ENCODE measurements at regions not wholly inside any gene's neighbourhood (a gene's known extent, or its start where the extent isn't known, plus 50 kb on each side); places are given as distances from the start of the nearest gene placed in this dataset.

- no peaks in the 10 kb centered on the region for H3K4me1 ChIP-seq (ENCODE audit: insufficient read depth, low read length, poor library complexity, severe bottlenecking)
- no peak for TF ChIP-seq EZH2phosphoT487 (IDR thresholded peaks at IDR 0.05; ENCODE audit: borderline replicate concordance)
- TF ChIP-seq CTCF (conservative IDR thresholded peaks at IDR 0.05; ENCODE audit: low read length): no peak
- no peak overlapping the region for H3K4me3 ChIP-seq (ENCODE audit: low read length, poor library complexity, severe bottlenecking)
- no peaks in the 10 kb centered on the region for H4K20me1 ChIP-seq (ENCODE audit: insufficient read depth, low read length, poor library complexity, severe bottlenecking)
- no peaks in the 10 kb centered on the region for H3K9me2 ChIP-seq (replicated peaks; ENCODE audit: low read depth, low read length)
- no peak overlapping the region for H2AFZ ChIP-seq (ENCODE audit: low read length)
- no peak overlapping the region for H3K9ac ChIP-seq (ENCODE audit: low read depth, low read length, poor library complexity, severe bottlenecking)
- H3K36me3 ChIP-seq (ENCODE audit: insufficient read depth, low read length): no peaks in the 10 kb centered on the region
- H3K79me2 ChIP-seq (ENCODE audit: insufficient read depth, low read length): no peaks in the 10 kb centered on the region
- H3K9me3 ChIP-seq (ENCODE audit: insufficient read depth, low read depth, low read length): no peaks in the 10 kb centered on the region
- no peaks in the 10 kb centered on the region for H3F3A ChIP-seq (ENCODE audit: low read depth)
- H3K27me3 ChIP-seq (ENCODE audit: insufficient read depth, low read length, poor library complexity, severe bottlenecking): no peaks in the 10 kb centered on the region
- no peak overlapping the region for H3K4me2 ChIP-seq (ENCODE audit: low read depth, low read length, poor library complexity, severe bottlenecking)
Measured at GRCh38 chr1:209232759-209233158, 350.8 kb upstream of the CAMK1G start.

GRCh38 chr1:209235166-209235565, 348.3 kb upstream of the CAMK1G start:
- TF ChIP-seq EZH2phosphoT487 (IDR thresholded peaks at IDR 0.05; ENCODE audit: borderline replicate concordance) (no peak), CTCF (conservative IDR thresholded peaks at IDR 0.05; ENCODE audit: low read length) (no peak)
- no peak overlapping the region for H2AFZ ChIP-seq (ENCODE audit: low read length)
- no peaks in the 10 kb centered on the region for H3K27me3 ChIP-seq (ENCODE audit: insufficient read depth, low read length, poor library complexity, severe bottlenecking)

GRCh38 chr1:209238356-209238755, 345.2 kb upstream of the CAMK1G start:
- Histone ChIP-seq H3K4me1 (ENCODE audit: insufficient read depth, low read length, poor library complexity, severe bottlenecking) (no peaks in the 10 kb centered on the region), H3K27me3 (ENCODE audit: insufficient read depth, low read length, poor library complexity, severe bottlenecking) (no peaks in the 10 kb centered on the region), H3K9me3 (ENCODE audit: insufficient read depth, low read depth, low read length) (no peaks in the 10 kb centered on the region), H4K20me1 (ENCODE audit: insufficient read depth, low read length, poor library complexity, severe bottlenecking) (no peaks in the 10 kb centered on the region), H3K36me3 (ENCODE audit: insufficient read depth, low read length) (no peaks in the 10 kb centered on the region), H3K79me2 (ENCODE audit: insufficient read depth, low read length) (no peaks in the 10 kb centered on the region), H3K9me2 (replicated peaks; ENCODE audit: low read depth, low read length) (no peaks in the 10 kb centered on the region), H3K9ac (ENCODE audit: low read depth, low read length, poor library complexity, severe bottlenecking) (no peak overlapping the region), H3F3A (ENCODE audit: low read depth) (no peaks in the 10 kb centered on the region), H3K4me3 (ENCODE audit: low read length, poor library complexity, severe bottlenecking) (no peak overlapping the region), H3K4me2 (ENCODE audit: low read depth, low read length, poor library complexity, severe bottlenecking) (no peak overlapping the region), H2AFZ (ENCODE audit: low read length) (no peak overlapping the region)
- TF ChIP-seq CTCF (conservative IDR thresholded peaks at IDR 0.05; ENCODE audit: low read length): no peak

More at GRCh38 chr1:209235166-209235565, 348.3 kb upstream of the CAMK1G start:
- Histone ChIP-seq H3K9me2 (replicated peaks; ENCODE audit: low read depth, low read length) (no peaks in the 10 kb centered on the region), H3K79me2 (ENCODE audit: insufficient read depth, low read length) (no peaks in the 10 kb centered on the region), H3K4me2 (ENCODE audit: low read depth, low read length, poor library complexity, severe bottlenecking) (no peak overlapping the region), H3K36me3 (ENCODE audit: insufficient read depth, low read length) (no peaks in the 10 kb centered on the region), H3K4me1 (ENCODE audit: insufficient read depth, low read length, poor library complexity, severe bottlenecking) (no peaks in the 10 kb centered on the region), H3K4me3 (ENCODE audit: low read length, poor library complexity, severe bottlenecking) (no peak overlapping the region), H3K9me3 (ENCODE audit: insufficient read depth, low read depth, low read length) (no peaks in the 10 kb centered on the region), H4K20me1 (ENCODE audit: insufficient read depth, low read length, poor library complexity, severe bottlenecking) (no peaks in the 10 kb centered on the region), H3K9ac (ENCODE audit: low read depth, low read length, poor library complexity, severe bottlenecking) (no peak overlapping the region), H3F3A (ENCODE audit: low read depth) (no peaks in the 10 kb centered on the region)

All from Loucy (cell line).